ENCODE measurements at regions not wholly inside any gene's neighbourhood (a gene's known extent, or its start where the extent isn't known, plus 50 kb on each side); places are given as distances from the start of the nearest gene placed in this dataset.

GRCh38 chr4:122531038-122531437 lies 74.5 kb upstream of the IL2 start:
- H3K4me2 ChIP-seq (ENCODE audit: low read depth, low read length, poor library complexity, severe bottlenecking): no peak overlapping the region
- H4K20me1 ChIP-seq (ENCODE audit: insufficient read depth, low read length, poor library complexity, severe bottlenecking): no peaks in the 10 kb centered on the region
- no peaks in the 10 kb centered on the region for H3K36me3 ChIP-seq (ENCODE audit: insufficient read depth, low read length)
- no peaks in the 10 kb centered on the region for H3F3A ChIP-seq (ENCODE audit: low read depth)
- H3K9me3 ChIP-seq (ENCODE audit: insufficient read depth, low read depth, low read length): no peaks in the 10 kb centered on the region
- H2AFZ ChIP-seq (ENCODE audit: low read length): no peak overlapping the region
- TF ChIP-seq CTCF (conservative IDR thresholded peaks at IDR 0.05; ENCODE audit: low read length): no peak
- TF ChIP-seq EZH2phosphoT487 (IDR thresholded peaks at IDR 0.05; ENCODE audit: borderline replicate concordance): no peak
- H3K4me1 ChIP-seq (ENCODE audit: insufficient read depth, low read length, poor library complexity, severe bottlenecking): no peaks in the 10 kb centered on the region
- H3K79me2 ChIP-seq (ENCODE audit: insufficient read depth, low read length): no peaks in the 10 kb centered on the region
- H3K4me3 ChIP-seq (ENCODE audit: low read length, poor library complexity, severe bottlenecking): no peak overlapping the region
- H3K27me3 ChIP-seq (ENCODE audit: insufficient read depth, low read length, poor library complexity, severe bottlenecking): no peaks in the 10 kb centered on the region
- H3K9me2 ChIP-seq (replicated peaks; ENCODE audit: low read depth, low read length): no peaks in the 10 kb centered on the region
- no peak overlapping the region for H3K9ac ChIP-seq (ENCODE audit: low read depth, low read length, poor library complexity, severe bottlenecking)

GRCh38 chr4:122528879-122529278 lies 72.4 kb upstream of the IL2 start:
- H3K9me3 ChIP-seq (ENCODE audit: insufficient read depth, low read depth, low read length): no peaks in the 10 kb centered on the region
- H3K79me2 ChIP-seq (ENCODE audit: insufficient read depth, low read length): no peaks in the 10 kb centered on the region
- no peaks in the 10 kb centered on the region for H3F3A ChIP-seq (ENCODE audit: low read depth)
- H3K4me2 ChIP-seq (ENCODE audit: low read depth, low read length, poor library complexity, severe bottlenecking): no peak overlapping the region
- no peaks in the 10 kb centered on the region for H3K4me1 ChIP-seq (ENCODE audit: insufficient read depth, low read length, poor library complexity, severe bottlenecking)
- H3K27me3 ChIP-seq (ENCODE audit: insufficient read depth, low read length, poor library complexity, severe bottlenecking): no peaks in the 10 kb centered on the region
- no peaks in the 10 kb centered on the region for H4K20me1 ChIP-seq (ENCODE audit: insufficient read depth, low read length, poor library complexity, severe bottlenecking)
- no peak overlapping the region for H2AFZ ChIP-seq (ENCODE audit: low read length)
- no peak overlapping the region for H3K4me3 ChIP-seq (ENCODE audit: low read length, poor library complexity, severe bottlenecking)
- no peak overlapping the region for H3K9ac ChIP-seq (ENCODE audit: low read depth, low read length, poor library complexity, severe bottlenecking)
- H3K36me3 ChIP-seq (ENCODE audit: insufficient read depth, low read length): no peaks in the 10 kb centered on the region
- TF ChIP-seq CTCF (conservative IDR thresholded peaks at IDR 0.05; ENCODE audit: low read length) (no peak), EZH2phosphoT487 (IDR thresholded peaks at IDR 0.05; ENCODE audit: borderline replicate concordance) (no peak)
- no peaks in the 10 kb centered on the region for H3K9me2 ChIP-seq (replicated peaks; ENCODE audit: low read depth, low read length)

GRCh38 chr4:122525865-122526264 lies 69.3 kb upstream of the IL2 start:
- H3F3A ChIP-seq (ENCODE audit: low read depth): no peaks in the 10 kb centered on the region
- H2AFZ ChIP-seq (ENCODE audit: low read length): no peak overlapping the region
- no peaks in the 10 kb centered on the region for H3K36me3 ChIP-seq (ENCODE audit: insufficient read depth, low read length)
- H4K20me1 ChIP-seq (ENCODE audit: insufficient read depth, low read length, poor library complexity, severe bottlenecking): no peaks in the 10 kb centered on the region
- no peak for TF ChIP-seq CTCF (conservative IDR thresholded peaks at IDR 0.05; ENCODE audit: low read length)
- no peak for TF ChIP-seq EZH2phosphoT487 (IDR thresholded peaks at IDR 0.05; ENCODE audit: borderline replicate concordance)
- H3K9me3 ChIP-seq (ENCODE audit: insufficient read depth, low read depth, low read length): no peaks in the 10 kb centered on the region
- H3K4me1 ChIP-seq (ENCODE audit: insufficient read depth, low read length, poor library complexity, severe bottlenecking): no peaks in the 10 kb centered on the region
- H3K27me3 ChIP-seq (ENCODE audit: insufficient read depth, low read length, poor library complexity, severe bottlenecking): no peaks in the 10 kb centered on the region
- no peak overlapping the region for H3K4me3 ChIP-seq (ENCODE audit: low read length, poor library complexity, severe bottlenecking)
- H3K9ac ChIP-seq (ENCODE audit: low read depth, low read length, poor library complexity, severe bottlenecking): no peak overlapping the region
- no peak overlapping the region for H3K4me2 ChIP-seq (ENCODE audit: low read depth, low read length, poor library complexity, severe bottlenecking)
- no peaks in the 10 kb centered on the region for H3K9me2 ChIP-seq (replicated peaks; ENCODE audit: low read depth, low read length)
- H3K79me2 ChIP-seq (ENCODE audit: insufficient read depth, low read length): no peaks in the 10 kb centered on the region

All from Loucy (cell line).